ENCODE measurements at regions not wholly inside any gene's neighbourhood (a gene's known extent, or its start where the extent isn't known, plus 50 kb on each side); places are given as distances from the start of the nearest gene placed in this dataset.
"Not testable (repeated sequence)": the region's sequence is repeated elsewhere in the genome, so short reads cannot be mapped to it uniquely, and the experiment has no call there.

DNA sequence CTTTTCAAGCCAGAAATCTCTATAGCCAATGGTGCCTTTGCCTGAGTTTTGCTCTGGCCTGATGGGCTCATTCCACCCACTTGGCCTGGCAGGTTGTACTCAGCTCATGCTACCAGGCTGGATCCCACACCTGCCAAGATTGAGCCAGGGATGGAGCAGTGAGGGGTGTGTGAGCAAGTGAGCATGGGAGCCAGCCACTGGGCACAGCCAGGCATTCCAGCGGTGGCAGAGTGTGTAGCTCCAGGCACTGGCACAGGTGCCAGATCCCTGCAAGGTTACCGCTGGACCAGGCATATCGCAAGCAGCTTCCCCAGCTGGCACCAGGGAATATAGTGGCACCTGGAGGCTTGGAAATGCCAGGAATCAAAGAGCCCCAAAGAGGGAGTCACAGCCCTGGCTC lies 2395.6 kb upstream of the C9orf72 start:
- no peak for DNase-seq

DNA sequence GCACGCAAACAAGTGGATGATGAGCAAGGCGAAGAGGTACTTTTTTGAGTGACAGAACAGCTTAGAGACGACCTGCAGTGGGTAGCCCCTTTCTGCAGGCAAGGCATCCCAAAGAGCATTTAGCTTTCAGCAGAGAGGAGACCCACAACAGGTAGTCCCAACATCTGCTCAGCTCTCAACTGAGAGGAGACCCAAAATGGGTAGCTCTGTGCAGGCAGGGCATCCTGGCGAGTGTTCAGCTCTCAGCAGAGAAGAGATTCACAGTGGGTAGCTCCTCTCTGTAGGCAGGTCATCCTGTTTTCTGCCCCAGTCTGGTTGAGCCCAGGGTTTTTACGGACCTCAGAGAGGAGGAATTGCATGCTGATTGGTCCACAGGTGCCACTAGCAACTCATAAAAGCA lies 2396.1 kb upstream of the C9orf72 start:
- DNase-seq, result no peak

DNA sequence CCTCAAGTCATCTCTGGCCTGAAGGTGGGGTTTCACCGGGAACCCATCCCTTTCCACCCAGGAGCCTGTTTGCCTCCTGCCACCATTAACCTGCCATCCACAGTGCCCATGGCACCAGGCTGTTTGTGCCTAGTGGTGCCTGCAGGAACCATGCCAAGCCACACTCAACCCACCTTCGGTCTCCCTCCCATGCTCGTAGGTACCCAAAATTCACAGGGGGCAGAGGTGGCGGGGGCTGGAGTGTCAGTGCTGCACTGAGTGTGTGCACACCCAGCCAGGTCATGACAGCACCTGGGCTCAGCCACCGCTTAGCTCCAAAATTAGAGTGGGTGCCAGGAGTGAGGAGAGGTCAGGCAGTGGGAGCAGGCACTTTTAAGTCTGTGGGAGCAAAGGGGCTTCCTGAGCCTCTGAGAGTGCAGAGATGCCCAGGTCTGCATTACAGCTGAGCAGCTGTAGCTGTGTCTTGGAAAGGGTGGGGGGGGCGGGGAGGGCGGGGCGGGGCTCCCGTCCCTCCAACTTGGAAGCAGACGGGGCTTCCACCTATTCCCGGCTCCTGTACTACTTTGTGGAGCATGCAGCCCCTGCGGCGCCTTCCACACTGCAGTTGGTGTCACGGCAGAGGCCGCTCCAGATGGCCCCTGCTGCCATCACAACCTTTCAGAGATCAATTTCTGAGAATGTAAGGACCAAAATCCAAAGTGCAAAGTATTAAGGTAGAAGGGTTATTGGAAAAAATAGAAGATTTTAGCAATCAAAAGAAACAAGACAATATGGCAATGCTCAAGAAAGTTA lies 2396.8 kb upstream of the C9orf72 start:
- DNase-seq, result no peak

DNA sequence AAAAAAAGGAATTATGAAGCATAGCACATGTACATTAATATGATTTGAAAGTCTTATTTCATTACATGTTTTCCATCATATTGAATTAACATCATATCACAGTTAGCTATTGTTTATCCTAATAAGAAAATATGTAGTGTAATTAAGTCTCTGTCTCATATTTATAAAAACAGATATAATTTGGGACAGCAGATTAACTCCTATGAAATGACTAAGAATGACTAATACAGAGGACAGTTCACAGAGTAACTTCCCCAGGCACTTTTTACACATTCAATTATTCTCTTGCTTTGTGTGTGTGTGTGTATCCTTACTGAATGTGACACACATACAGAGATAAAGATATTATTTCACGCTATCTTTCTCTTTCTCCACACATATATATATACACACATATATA lies 2400.9 kb upstream of the C9orf72 start:
- no peak for DNase-seq

DNA sequence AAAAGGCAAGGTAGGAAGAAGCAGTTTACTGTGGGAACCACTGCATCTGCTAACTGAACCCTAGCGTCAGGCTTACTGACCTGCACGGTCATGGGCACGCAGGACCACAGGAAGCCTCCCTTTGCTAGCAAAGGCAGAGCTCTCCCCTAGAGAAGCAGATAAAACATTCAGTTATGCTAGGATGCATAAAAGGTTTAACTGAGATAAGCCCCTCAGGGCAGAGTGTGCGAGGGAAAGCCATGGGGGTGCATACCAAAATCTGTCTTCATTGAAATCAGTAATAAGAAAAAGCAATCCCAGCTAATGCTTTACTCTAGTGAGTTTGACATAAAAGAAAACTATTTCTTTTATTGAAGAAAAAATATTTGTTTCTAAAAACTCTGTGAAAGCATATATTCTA lies 2403.7 kb upstream of the C9orf72 start:
- no peak for DNase-seq

DNA sequence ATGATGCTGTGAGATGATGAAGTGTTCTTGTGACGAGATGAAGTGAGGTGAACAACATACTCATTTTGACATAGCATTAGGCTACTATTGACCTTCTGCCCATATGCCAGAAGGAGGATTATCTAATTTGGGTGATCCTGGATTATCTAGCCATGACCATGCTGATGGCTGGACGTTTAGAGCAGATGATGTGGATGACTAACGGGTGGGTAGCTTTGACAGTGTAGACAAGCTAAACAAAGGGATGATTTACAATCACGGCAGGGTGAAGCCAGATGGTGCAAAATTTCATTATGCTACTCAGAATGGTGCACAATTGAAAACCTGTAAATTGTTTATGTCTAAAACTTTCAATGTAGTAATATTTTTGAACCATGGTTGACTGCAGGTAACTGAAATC lies 2403.4 kb upstream of the ACO1 start:
- no peak for DNase-seq

DNA sequence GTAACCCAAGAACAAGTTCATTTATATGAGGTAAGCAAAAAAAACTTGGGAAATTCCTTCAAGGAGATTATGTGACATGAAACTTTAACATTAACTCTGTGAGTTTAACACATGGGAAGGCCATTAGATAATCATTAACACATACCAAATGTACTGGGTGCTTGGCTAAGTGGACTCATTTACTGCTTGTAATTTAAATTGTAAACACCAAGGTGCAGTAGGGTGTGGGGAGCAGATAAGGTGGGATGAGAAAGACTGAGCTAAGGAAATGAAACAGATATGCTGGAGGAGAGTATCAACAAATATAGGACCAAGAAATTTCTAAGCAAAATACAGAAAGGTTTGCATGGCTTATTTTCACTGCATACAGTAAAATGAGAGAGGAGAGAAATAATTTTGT lies 2384.8 kb upstream of the ACO1 start:
- DNase-seq, result no peak

DNA sequence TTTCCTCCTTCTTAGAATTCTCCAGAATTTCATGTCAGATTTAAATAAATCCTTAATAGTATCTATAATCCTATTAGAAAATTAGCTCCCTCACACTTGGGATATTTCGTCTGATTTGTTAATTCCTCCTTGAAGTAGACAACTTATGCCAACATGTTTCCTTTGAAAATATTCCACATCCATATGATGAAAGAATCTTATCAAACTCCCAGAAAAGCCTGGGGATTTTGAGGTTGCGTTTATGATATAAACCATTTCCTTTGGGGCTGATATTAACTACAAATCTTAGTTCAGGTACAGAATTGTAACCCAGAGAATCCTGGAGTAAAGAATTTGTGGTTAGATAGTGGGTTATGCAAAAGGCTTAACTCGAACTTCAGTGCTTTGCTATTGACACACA lies 2373.8 kb upstream of the ACO1 start:
- DNase-seq, result no peak

DNA sequence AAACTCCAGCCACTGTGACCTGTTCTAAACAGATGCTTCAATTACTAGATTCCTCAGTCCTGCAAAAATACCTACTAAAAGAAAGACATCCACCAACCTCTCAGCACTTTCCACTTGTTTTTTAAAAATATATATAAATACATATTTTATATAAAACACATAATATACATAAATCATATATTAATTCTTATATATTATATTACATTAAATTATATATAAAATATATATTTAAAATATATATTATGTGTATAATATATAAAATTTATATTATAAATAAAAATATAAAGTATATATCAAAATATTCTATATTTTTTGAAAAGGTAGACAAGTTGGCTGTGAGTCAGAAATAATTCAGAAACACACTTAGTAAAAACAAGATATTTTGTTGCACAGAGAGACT lies 2371.8 kb upstream of the ACO1 start:
- no peak for DNase-seq

DNA sequence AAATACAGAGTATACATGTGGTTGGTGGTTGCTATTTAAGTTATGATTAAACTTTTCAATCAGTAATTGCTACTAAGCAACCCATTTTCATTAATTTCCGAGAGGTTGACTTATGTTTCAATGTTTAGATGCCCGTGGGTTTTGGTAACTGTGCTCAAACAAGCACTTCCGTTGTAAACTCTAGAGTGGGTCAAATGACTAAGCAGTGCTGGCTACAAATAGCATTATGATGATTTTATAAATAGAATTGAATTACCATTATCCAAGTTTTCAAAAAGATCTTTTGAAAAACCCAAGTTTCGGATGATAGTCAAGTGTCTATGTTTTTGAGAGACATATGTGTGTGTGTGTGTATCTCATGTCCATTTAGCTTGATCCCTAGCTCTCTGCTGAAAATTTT lies 2369.4 kb upstream of the ACO1 start:
- no peak for DNase-seq

DNA sequence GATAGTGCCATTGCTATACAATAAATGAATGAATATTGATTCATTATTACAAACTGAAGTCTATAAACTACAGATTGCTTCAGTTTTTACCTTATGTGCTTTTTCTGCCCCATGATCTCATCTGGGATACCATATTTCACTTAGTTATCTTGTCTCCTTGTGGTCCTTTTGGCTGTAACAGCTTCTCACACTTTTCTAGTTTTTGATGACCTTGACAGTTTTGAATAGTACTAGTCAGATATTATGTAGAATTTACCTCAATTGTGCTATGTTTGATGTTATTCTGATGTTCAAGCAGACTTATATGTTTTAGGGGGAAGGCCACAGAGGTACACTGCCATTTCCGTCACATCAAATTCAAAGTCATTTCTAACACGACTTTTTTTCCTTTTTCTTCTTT lies 2364.3 kb upstream of the ACO1 start:
- no peak for DNase-seq

DNA sequence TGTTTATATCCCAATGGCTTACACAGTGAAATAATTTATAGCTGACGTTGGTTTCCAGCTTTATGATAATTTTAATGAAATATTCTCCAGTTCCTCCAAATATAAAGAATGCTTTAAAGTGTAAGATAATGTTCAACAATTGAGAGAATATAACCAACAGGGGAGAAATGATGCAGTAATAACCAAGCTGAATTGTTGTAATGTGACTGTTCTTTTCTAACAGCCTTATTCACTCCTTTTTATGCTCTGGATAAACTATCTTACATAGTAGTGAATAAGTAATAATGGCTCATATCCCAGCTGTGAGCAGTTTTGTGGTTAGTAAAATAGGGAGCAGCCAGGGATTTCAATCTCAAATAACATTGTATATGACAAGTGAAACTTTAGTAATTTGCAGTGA lies 2348.7 kb upstream of the ACO1 start:
- no peak for DNase-seq

DNA sequence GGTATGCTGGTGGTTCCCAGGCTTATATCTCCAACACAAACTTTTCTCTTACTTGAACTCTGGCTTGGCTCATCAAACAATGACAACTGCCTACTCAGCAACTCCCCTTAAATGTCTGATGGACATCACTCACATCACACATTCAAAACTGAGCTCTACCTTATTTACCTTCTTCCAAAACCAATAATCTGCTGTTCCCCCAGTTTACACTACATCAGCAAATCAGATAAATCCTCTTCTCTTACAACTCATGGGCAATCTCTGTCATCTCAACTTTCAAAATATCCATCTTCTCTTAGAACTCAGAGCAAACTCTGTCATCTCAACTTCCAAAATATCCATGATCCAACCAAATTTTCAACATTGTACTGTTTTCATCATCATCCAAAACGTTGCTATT lies 2347.9 kb upstream of the ACO1 start:
- no peak for DNase-seq

DNA sequence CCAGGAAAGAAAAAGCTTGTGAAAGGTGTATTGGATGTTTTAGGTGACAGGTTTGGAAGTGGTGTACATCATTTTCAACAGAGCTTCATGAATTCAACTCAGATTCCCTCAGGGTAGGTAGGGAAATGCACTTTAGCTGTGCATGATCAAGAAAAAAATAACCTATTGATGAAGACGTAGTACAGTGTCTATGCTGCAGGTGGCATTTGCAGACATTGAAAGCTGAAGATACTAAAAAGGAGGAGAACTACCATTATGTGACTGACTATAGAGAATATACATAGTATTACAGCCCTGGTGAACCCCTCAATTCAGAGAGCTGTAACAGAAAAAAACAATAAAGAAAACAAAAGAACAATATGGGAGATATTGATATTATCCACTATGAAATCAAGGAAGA lies 2344.7 kb upstream of the ACO1 start:
- DNase-seq, result no peak

DNA sequence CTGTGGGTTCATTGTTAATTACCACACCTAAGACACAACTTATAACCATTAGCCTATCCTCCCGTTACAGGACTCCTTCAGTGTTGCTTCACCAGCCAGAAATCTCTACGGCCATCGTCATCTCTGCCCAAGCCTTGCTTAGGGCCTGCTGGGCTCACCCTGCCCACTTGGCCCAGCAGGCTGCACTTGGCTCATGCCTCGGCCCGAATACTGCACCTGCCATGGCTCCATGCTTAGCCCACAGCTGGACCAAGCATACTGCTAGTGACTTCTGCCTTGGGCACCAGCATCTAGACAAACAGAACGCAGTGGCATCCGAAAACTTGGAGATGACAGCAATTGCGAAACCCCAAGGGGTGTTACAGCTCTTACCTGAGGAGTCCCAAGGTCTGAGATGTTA lies 2336.0 kb upstream of the ACO1 start:
- DNase-seq, result no peak

DNA sequence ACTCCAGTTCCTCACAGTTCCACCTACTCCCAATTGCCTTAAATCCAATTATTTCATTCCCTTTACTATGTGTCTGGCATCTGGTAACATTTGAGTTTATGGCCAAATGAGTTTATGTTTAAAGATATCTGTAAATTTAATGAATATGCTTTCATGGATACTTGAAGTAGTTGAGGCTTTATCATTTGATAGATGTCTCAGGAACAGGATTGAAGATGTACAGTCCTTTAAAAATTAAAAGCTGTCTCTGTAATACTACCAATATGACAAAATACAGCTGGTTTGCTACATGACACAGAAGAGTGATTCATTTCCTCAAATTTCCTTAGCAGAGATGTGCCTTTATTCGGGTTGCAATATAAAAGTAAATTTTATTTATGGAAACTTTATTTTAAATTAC lies 2326.0 kb upstream of the ACO1 start:
- DNase-seq, result no peak

DNA sequence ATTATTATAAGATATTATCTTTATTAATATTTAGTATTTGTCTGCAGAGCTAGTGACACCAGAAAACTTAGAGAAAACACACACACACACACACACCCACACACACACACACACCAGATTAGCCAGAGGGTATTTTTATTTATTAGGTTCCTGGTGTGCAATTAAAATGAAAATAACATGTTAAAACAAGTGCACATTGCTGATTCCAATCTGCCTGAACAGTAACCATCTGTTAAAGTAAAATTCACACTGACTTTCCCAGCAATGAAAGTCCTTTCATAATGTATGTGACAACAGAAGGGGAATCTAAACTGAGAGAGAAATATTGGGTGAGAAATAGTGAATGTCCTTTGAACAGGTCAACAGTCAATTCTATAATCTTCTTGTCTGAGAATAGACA lies 2323.5 kb upstream of the ACO1 start:
- no peak for DNase-seq

DNA sequence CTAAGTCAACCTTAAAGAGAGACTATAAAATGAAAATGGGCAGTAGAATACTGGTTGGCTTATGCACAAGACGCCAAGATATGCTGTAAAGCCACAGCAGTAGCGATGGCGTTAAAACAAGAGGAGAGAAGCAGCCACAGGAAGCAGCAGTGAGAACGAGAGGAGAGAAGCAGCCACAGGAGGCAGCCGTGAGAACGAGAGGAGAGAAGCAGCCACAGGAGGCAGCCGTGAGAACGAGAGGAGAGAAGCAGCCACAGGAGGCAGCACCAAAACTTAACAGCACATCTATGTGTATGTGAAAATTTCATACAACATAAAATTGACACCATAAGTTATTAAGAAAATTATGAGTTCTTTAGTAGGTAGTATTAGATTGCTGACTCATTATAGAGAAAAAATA lies 2318.6 kb upstream of the ACO1 start:
- DNase-seq, result no peak

DNA sequence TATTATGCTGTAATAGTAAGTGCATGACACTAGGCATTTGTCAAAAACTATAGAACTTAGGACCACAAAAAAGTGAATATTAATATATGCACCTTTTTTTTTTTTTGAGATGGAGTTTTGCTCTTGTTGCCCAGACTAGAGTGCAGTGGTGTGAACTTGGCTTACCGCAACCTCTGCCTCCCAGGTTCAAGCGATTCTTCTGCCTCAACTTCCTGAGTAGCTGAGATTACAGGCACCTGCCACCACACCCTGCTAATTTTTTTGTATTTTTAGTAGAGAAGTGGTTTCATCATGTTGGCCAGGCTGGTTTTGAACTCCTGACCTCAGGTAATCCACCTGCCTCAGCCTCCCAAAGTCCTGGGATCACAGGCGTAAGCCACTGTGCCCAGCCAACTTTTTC lies 2315.2 kb upstream of the ACO1 start:
- DNase-seq, result not testable (repeated sequence)

DNA sequence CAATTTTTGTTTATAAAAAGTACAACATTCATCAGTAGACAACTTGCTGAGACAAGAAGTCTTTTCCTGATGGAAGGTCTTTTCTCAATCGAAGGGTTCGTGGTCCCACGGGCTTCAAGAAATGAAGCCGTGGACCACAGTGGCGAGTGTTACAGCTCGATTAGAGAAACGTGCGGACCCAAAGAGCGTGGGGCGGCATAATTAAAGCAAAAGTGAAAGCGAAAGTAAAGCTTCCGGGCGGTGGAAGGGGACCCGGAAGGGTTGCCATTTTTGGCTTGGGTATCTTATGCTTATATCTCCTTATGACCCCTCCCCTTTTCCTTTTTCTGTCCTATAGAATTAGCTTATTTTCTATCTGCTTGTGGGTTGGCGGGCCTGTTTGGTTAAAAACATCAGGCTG lies 2309.4 kb upstream of the ACO1 start:
- DNase-seq, result no peak

DNA sequence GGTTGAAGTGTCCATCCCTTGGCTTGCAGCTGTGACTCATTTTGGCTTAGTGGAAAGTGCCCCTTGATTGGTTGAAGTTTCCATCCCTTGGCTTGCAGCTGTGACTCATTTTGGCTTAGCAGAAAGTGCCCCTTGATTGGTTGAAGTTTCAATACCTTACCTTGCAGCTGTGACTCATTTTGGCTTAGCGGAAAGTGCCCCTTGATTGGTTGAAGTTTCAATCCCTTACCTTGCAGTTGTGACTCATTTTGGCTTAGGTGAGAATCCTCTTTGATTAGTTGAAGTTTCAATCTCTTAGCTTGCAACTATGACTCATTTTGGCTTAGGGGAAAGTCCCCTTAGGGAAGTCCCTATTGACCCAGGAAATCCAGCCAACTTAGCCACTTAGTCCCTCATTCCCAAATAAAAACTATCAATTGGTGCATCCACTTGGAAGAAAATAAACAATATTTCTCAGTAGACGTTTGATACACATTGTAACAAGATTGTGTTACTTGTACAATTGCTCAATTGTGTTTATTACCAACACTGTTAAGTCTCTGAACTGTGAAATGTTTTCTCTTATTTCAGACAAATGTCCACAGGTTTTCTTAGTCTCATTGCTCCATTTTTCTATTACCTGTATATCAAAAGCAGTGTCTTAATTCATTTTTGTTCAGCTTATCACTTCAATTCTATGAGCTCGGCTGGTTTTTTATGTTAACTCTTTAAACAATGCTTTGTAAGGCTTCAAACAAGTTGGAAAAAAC lies 2308.8 kb upstream of the ACO1 start:
- DNase-seq, result no peak

DNA sequence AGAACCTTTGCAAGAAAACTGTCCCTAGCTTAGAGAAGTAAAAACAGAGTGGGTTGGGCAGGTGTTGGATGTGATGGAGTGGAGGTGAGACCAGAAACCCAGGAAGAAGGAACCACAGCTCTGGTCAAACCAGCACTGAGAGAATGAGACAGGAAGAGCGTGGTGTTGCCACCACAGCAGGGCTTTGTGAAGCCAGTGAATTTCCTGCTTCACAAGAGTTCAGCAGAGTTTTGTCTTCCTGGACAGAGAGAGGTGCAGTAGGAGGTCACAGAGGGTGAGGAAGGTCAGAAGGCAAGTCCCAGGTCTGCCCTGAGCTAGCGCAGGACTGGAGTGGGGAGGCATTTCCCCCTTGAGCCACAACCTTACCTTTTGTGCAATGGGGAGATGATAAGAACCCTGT lies 2306.2 kb upstream of the ACO1 start:
- DNase-seq, result no peak

DNA sequence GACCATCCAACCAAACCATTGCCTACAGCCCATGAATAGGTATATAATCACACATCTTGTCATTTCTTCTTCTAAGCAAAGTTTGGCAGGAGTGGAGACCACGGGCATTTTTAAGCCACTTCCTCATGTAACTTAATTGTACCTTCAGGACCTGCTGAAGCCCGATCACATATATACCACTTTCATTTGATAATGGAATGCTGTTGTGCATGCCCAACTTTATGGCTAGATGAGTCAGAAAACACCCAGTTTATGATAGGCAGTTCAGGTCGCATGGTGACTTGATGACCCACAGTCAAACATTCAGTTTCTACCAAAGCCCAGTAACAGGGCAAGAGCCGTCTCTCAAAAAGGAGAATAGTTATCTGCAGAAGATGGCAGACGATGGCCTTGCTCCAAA lies 2295.0 kb upstream of the ACO1 start:
- DNase-seq, result no peak

DNA sequence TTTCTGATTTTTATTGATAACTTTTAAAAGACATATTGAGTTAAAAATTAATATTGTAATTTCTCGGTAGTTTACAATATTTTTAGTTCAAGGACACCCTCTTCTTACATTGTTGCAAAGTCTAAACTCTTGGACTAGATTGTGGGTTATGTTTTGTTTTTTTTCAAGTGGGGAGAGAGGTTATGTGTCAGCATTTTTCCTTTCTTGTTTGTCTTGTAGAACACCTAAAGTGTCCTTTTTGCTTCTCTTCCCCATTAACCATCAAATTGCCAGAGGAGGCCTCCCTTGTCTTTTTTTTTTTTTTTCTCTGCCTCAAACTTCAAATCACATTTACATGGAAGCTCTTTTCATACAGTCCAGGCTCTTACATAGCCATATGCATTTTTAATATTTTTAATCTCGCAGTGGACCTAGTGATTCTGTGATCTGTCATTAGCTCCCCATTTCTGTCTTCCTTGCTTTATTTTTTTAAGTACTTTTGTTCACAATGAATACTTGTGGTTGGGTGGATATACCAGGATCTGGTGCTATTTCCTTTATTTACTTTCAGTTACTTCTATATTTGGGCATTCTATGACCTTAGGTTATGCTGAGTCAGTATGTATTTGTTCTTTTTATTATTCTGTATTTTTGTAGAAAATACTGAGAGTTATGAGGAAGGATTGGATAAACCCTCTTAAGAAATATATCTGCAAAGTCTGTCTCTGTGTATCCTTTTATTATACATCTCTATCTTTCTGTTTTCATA lies 2280.6 kb upstream of the ACO1 start:
- DNase-seq, result no peak

Measured in NCI-H2107 (cell line).